H1 (cell line): ENCODE measurements at regions not wholly inside any gene's neighbourhood (a gene's known extent, or its start where the extent isn't known, plus 50 kb on each side); places are given as distances from the start of the nearest gene placed in this dataset.

Source experiments
- CTCF ChIA-PET: fragments of 300-600 bp; sonication (Branson Sonifier 250); formaldehyde crosslinking; loops from one replicate; lab custom pipeline; 2021; ENCODE audit not compliant: partially characterized antibody; lab: Charles Lee
- POLR2A ChIA-PET: fragments of 300-600 bp; sonication (Branson Sonifier 250); formaldehyde crosslinking; loops from one replicate; lab custom pipeline; 2021; ENCODE audit warnings: inconsistent platforms; ENCODE audit not compliant: partially characterized antibody; lab: Charles Lee
- DNase-seq, 2 experiments: peaks; one replicate each; pipeline versions ENCODE4 v3.0.0 to v3.0.0-alpha.2; 2010 to 2022; ENCODE audit warnings: low spot score in 2 of 2, low read depth in 1 of 2, mixed read lengths in 1 of 2
- FAIRE-seq: peaks from 2 replicates; lab custom pipeline; 2011; peaks lifted over from hg19 to GRCh38; lab: Jason Lieb, UNC
- H2AFZ ChIP-seq: 2 replicates; pipeline ENCODE4 v1.8.1; 2012; ENCODE audit warnings: low read length, inconsistent platforms
- H2AK5ac ChIP-seq: 2 replicates; pipeline ENCODE4 v1.6.1; 2013; ENCODE audit warnings: low read depth, low read length
- H2BK120ac ChIP-seq: replicated peaks from 2 replicates; pipeline ENCODE3; 2013; ENCODE audit warnings: low read depth, low read length, inconsistent platforms
- H2BK12ac ChIP-seq: 2 replicates; pipeline ENCODE4 v1.6.1; 2013; ENCODE audit warnings: low read depth, low read length
- H2BK15ac ChIP-seq: 2 replicates; pipeline ENCODE4 v1.6.1; 2013; ENCODE audit warnings: low read length
- H2BK20ac ChIP-seq: 2 replicates; pipeline ENCODE4 v1.6.1; 2013; ENCODE audit warnings: low read length
- H2BK5ac ChIP-seq: 2 replicates; pipeline ENCODE4 v1.6.1; 2013; ENCODE audit warnings: low read depth, low read length
- H3K14ac ChIP-seq: 2 replicates; pipeline ENCODE4 v1.6.1; 2013; ENCODE audit warnings: inconsistent platforms; ENCODE audit not compliant: insufficient read length
- H3K18ac ChIP-seq: 2 replicates; pipeline ENCODE4 v1.6.1; 2013; ENCODE audit warnings: low read length; ENCODE audit errors: extremely low read depth
- H3K23ac ChIP-seq: 2 replicates; pipeline ENCODE4 v1.6.1; 2013; ENCODE audit warnings: inconsistent platforms; ENCODE audit not compliant: insufficient read length
- H3K23me2 ChIP-seq: 2 replicates; pipeline ENCODE4 v1.6.1; 2013; ENCODE audit warnings: low read depth, low read length
- H3K27ac ChIP-seq: 2 replicates; pipeline ENCODE4 v1.6.1; 2011; ENCODE audit warnings: low read depth, low read length, inconsistent platforms
- H3K27me3 ChIP-seq, 4 experiments: replicated peaks in 1 of 4; 1 replicate in 1 of 4; 2 replicates in 3 of 4; pipeline versions ENCODE4 v1.6.1 to v1.8.1; 2011 to 2013; ENCODE audit warnings: low read length in 3 of 4, mild to moderate bottlenecking in 3 of 4, inconsistent platforms in 2 of 4, mixed read lengths in 2 of 4, moderate library complexity in 1 of 4; ENCODE audit not compliant: control insufficient read depth in 3 of 4, insufficient read depth in 3 of 4; ENCODE audit errors: extremely low read depth in 1 of 4
- H3K36me3 ChIP-seq, 4 experiments: 2 replicates each; pipeline versions ENCODE4 v1.6.1 to v1.8.1; 2011 to 2013; ENCODE audit warnings: mild to moderate bottlenecking in 4 of 4, low read length in 3 of 4, moderate library complexity in 2 of 4, control low read depth in 1 of 4, inconsistent platforms in 1 of 4; ENCODE audit not compliant: insufficient read depth in 4 of 4, control insufficient read depth in 2 of 4
- H3K4ac ChIP-seq: replicated peaks from 2 replicates; pipeline ENCODE3; 2013; ENCODE audit warnings: low read length, low read depth, mixed read lengths, inconsistent platforms; ENCODE audit not compliant: insufficient read length
- H3K4me1 ChIP-seq, 4 experiments: replicated peaks in 1 of 4; 1 replicate in 1 of 4; 2 replicates in 3 of 4; pipeline versions ENCODE4 v1.6.1 to v1.8.1; 2011 to 2013; ENCODE audit warnings: low read length in 3 of 4, inconsistent platforms in 2 of 4, mixed read lengths in 1 of 4; ENCODE audit not compliant: insufficient read depth in 4 of 4, control insufficient read depth in 3 of 4
- H3K4me2 ChIP-seq, 2 experiments: 2 replicates each; pipeline versions ENCODE4 v1.6.1 to v1.8.1; 2011 to 2013; ENCODE audit warnings: low read depth in 2 of 2, low read length in 2 of 2, control low read depth in 1 of 2, inconsistent platforms in 1 of 2, mild to moderate bottlenecking in 1 of 2; ENCODE audit not compliant: insufficient read depth in 1 of 2
- H3K4me3 ChIP-seq, 4 experiments: fragments of 200-600, 300-600 bp in 1 of 4; sonication (generic), shearing (Covaris generic), sonication (Bioruptor Twin) in 1 of 4; 2 replicates each; pipeline versions ENCODE4 v1.5.1 to v1.8.1; 2011 to 2016; ENCODE audit warnings: low read length in 4 of 4, low read depth in 3 of 4, control low read depth in 2 of 4, inconsistent platforms in 2 of 4, mild to moderate bottlenecking in 2 of 4, mixed read lengths in 1 of 4, moderate library complexity in 1 of 4; ENCODE audit not compliant: insufficient read depth in 2 of 4; ENCODE audit errors: extremely low read depth in 1 of 4
- H3K56ac ChIP-seq: replicated peaks from 2 replicates; pipeline ENCODE3; 2013; ENCODE audit warnings: low read depth, mild to moderate bottlenecking, mixed read lengths, low read length, inconsistent platforms; ENCODE audit not compliant: insufficient read length
- H3K79me1 ChIP-seq: 2 replicates; pipeline ENCODE4 v1.6.1; 2013; ENCODE audit warnings: low read depth, low read length, control low read depth
- H3K79me2 ChIP-seq, 2 experiments: 2 replicates each; pipeline versions ENCODE4 v1.6.1 to v1.8.1; 2012 to 2013; ENCODE audit warnings: low read length in 2 of 2, mild to moderate bottlenecking in 2 of 2, inconsistent platforms in 1 of 2; ENCODE audit not compliant: insufficient read depth in 2 of 2, control insufficient read depth in 1 of 2
- H3K9ac ChIP-seq, 4 experiments: replicated peaks in 1 of 4; 1 replicate in 1 of 4; 2 replicates in 3 of 4; pipeline versions ENCODE4 v1.6.1 to v1.8.1; 2011 to 2013; ENCODE audit warnings: low read depth in 3 of 4, low read length in 3 of 4, control low read depth in 2 of 4, mild to moderate bottlenecking in 2 of 4, moderate library complexity in 2 of 4, inconsistent platforms in 1 of 4; ENCODE audit errors: extremely low read depth in 1 of 4
- H3K9me3 ChIP-seq, 2 experiments: 2 replicates each; pipeline versions ENCODE4 v1.6.1 to v1.8.1; 2012 to 2013; ENCODE audit warnings: mild to moderate bottlenecking in 2 of 2, moderate library complexity in 2 of 2, control low read depth in 1 of 2, inconsistent platforms in 1 of 2, low read depth in 1 of 2, low read length in 1 of 2, mixed read lengths in 1 of 2; ENCODE audit not compliant: insufficient read depth in 2 of 2
- H4K20me1 ChIP-seq, 2 experiments: replicated peaks in 1 of 2; 2 replicates each; pipeline versions ENCODE3 to v1.8.1; 2011 to 2013; ENCODE audit warnings: inconsistent platforms in 2 of 2, low read length in 2 of 2, mild to moderate bottlenecking in 1 of 2; ENCODE audit not compliant: insufficient read depth in 2 of 2, control insufficient read depth in 1 of 2
- H4K5ac ChIP-seq: 2 replicates; pipeline ENCODE4 v1.6.1; 2013; ENCODE audit warnings: low read length, low read depth, mixed read lengths, inconsistent platforms; ENCODE audit not compliant: insufficient read length
- H4K8ac ChIP-seq: 2 replicates; pipeline ENCODE4 v1.8.0; 2013; ENCODE audit warnings: mild to moderate bottlenecking, moderate library complexity, low read length, inconsistent platforms; ENCODE audit not compliant: insufficient read depth; ENCODE audit errors: extremely low read depth
- H4K91ac ChIP-seq: replicated peaks from 2 replicates; pipeline ENCODE3; 2013; ENCODE audit warnings: low read length, mixed read lengths, inconsistent platforms; ENCODE audit not compliant: insufficient read length
- KDM1A ChIP-seq: fragments of 200-600, 300-600 bp; sonication (generic); IDR thresholded peaks from 2 replicates; pipeline ENCODE4 v1.7.1; 2016; ENCODE audit warnings: mild to moderate bottlenecking, low read length, borderline replicate concordance
- POLR2AphosphoS5 ChIP-seq: IDR thresholded peaks from 2 replicates; pipeline ENCODE4 v1.6.1; 2011; ENCODE audit warnings: low read depth, low read length
- SIN3A ChIP-seq, 2 experiments: IDR thresholded peaks in 1 of 2; conservative IDR thresholded peaks in 1 of 2; 2 replicates each; pipeline ENCODE4 v1.6.1; 2011 to 2012; ENCODE audit warnings: low read length in 2 of 2, improper control_type of control experiment in 1 of 2, low read depth in 1 of 2, mild to moderate bottlenecking in 1 of 2
- TAF7 ChIP-seq: optimal IDR thresholded peaks from 2 replicates; pipeline ENCODE3; 2011; ENCODE audit warnings: low read depth, mild to moderate bottlenecking, inconsistent platforms, low read length, moderate library complexity, borderline replicate concordance
- ZNF274 ChIP-seq: IDR thresholded peaks from 2 replicates; pipeline ENCODE4 v1.7.0; 2012; ENCODE audit warnings: low read length, borderline replicate concordance; ENCODE audit errors: extremely low read depth
- WGBS, 2 experiments: shearing (Covaris generic) in 1 of 2; methylation state at CpG; one replicate each; pipeline versions ENCODE4 v1.1.6 to v1.1.7; 2013 to 2015; ENCODE audit warnings: low lambda C conversion rate in 2 of 2, mixed read lengths in 2 of 2, inconsistent platforms in 1 of 2, low coverage in 1 of 2, missing lambda C conversion rate in 1 of 2; ENCODE audit not compliant: insufficient replicate concordance in 2 of 2, insufficient coverage in 1 of 2, insufficient read length in 1 of 2; ENCODE audit errors: extremely low coverage in 1 of 2, missing lambda C conversion rate in 1 of 2; 5-methylcytosine and 5-hydroxymethylcytosine counted together

- no peak for TF ChIP-seq TAF7
- no peak for TF ChIP-seq ZNF274
- no peak for TF ChIP-seq KDM1A
- no peak for TF ChIP-seq POLR2AphosphoS5
- no peak for TF ChIP-seq SIN3A (conservative IDR thresholded peaks at IDR 0.05 in 1 of 2, IDR thresholded peaks at IDR 0.05 in 1 of 2; ENCODE audit: low read depth in 1 of 2, low read length in 2 of 2)
- H4K8ac ChIP-seq: no peak overlapping the region
- H3K4me3 ChIP-seq: no peak overlapping the region
- no peak overlapping the region for H4K5ac ChIP-seq
- no peak overlapping the region for H3K4ac ChIP-seq
- H3K36me3 ChIP-seq: no peaks in the 10 kb centered on the region
- no peak overlapping the region for H2BK12ac ChIP-seq
- no peaks in the 10 kb centered on the region for H3K79me1 ChIP-seq
- no peak overlapping the region for H3K56ac ChIP-seq
- no peaks in the 10 kb centered on the region for H3K79me2 ChIP-seq
- H4K20me1 ChIP-seq: no peaks in the 10 kb centered on the region
- H3K18ac ChIP-seq: no peak overlapping the region
- H2BK5ac ChIP-seq: no peak overlapping the region
- ChIA-PET POLR2A (no interaction called here), CTCF (no interaction called here)
- no peak overlapping the region for H2AFZ ChIP-seq
- no peak for FAIRE-seq
- no peak overlapping the region for H3K23ac ChIP-seq
- H3K27me3 ChIP-seq: no peaks in the 10 kb centered on the region
- no peak overlapping the region for H2BK20ac ChIP-seq
- WGBS, 2 experiments: 83 to 100% methylated on average over 1 to 2 of the region's 2 CpGs
- no peak overlapping the region for H4K91ac ChIP-seq
- no peaks in the 10 kb centered on the region for H3K9me3 ChIP-seq
- peaks cover 3% of the 10 kb centered on the region; the same call in 1 of the 2 replicates for H3K23me2 ChIP-seq
- no peaks in the 10 kb centered on the region for H3K4me1 ChIP-seq
- no peak for DNase-seq
- H2BK15ac ChIP-seq: no peak overlapping the region
- no peak overlapping the region for H3K9ac ChIP-seq
- no peak overlapping the region for H3K14ac ChIP-seq
- no peak overlapping the region for H2AK5ac ChIP-seq
- H2BK120ac ChIP-seq: no peak overlapping the region
- H3K27ac ChIP-seq: no peak overlapping the region
- H3K4me2 ChIP-seq: no peak overlapping the region
Measured at GRCh38 chr10:125252937-125253336, 92.6 kb upstream of the CTBP2 start.
